Endothelial cell of umbilical vein (primary cell): ENCODE measurements at regions not wholly inside any gene's neighbourhood (a gene's known extent, or its start where the extent isn't known, plus 50 kb on each side); places are given as distances from the start of the nearest gene placed in this dataset.

Source experiments
- BruUV-seq: library from RNA; stranded (reverse); fragments of 400-500 nt; replicated peaks from 2 replicates; lab custom pipeline; 2021; lab: Mats Ljungman, UMichigan
- CTCF ChIA-PET: fragments of 300-600, 350-600 bp; sonication (Branson Sonifier 250); formaldehyde crosslinking; loops from one replicate; lab custom pipeline; 2021; ENCODE audit warnings: antibody characterized with exemption, inconsistent platforms; lab: Charles Lee
- POLR2A ChIA-PET: fragments of 300-600, 350-600 bp; sonication (Branson Sonifier 250); formaldehyde crosslinking; loops from one replicate; lab custom pipeline; 2021; ENCODE audit warnings: antibody characterized with exemption, inconsistent platforms; lab: Charles Lee
- DNase-seq: peaks from one replicate; pipeline ENCODE4 v3.0.0-alpha.2; 2011; ENCODE audit warnings: low read depth, low spot score
- FAIRE-seq: peaks from 2 replicates; lab custom pipeline; 2011; peaks lifted over from hg19 to GRCh38; lab: Jason Lieb, UNC
- H2AFZ ChIP-seq: 2 replicates; pipeline ENCODE4 v1.6.0; 2012; ENCODE audit warnings: low read depth, low read length, control low read depth, inconsistent platforms
- H3K27ac ChIP-seq: 2 replicates; pipeline ENCODE4 v1.5.1; 2011; ENCODE audit warnings: low read depth, mild to moderate bottlenecking, control low read depth, low read length, moderate library complexity; ENCODE audit not compliant: insufficient read depth
- H3K27me3 ChIP-seq, 2 experiments: 2 replicates each; pipeline versions ENCODE4 v1.6.0 to v1.6.1; 2011; ENCODE audit warnings: low read length in 2 of 2, mixed read lengths in 1 of 2; ENCODE audit not compliant: control insufficient read depth in 2 of 2, insufficient read depth in 2 of 2
- H3K36me3 ChIP-seq, 2 experiments: 2 replicates in 1 of 2; 3 replicates in 1 of 2; pipeline ENCODE4 v1.5.1; 2011; ENCODE audit warnings: low read length in 2 of 2, mild to moderate bottlenecking in 1 of 2, moderate library complexity in 1 of 2; ENCODE audit not compliant: control insufficient read depth in 2 of 2, insufficient read depth in 2 of 2; ENCODE audit errors: extremely low read depth in 1 of 2
- H3K4me1 ChIP-seq: 3 replicates; pipeline ENCODE4 v1.5.1; 2011; ENCODE audit warnings: mild to moderate bottlenecking, low read length; ENCODE audit not compliant: control insufficient read depth, insufficient read depth; ENCODE audit errors: extremely low read depth
- H3K4me2 ChIP-seq: 2 replicates; pipeline ENCODE4 v1.6.1; 2011; ENCODE audit warnings: low read length, control low read depth, mixed read lengths; ENCODE audit not compliant: insufficient read depth
- H3K4me3 ChIP-seq, 3 experiments: fragments of 200-600 bp in 1 of 3; sonication (generic), shearing (Covaris generic) in 1 of 3; replicated peaks in 1 of 3; 2 replicates each; pipeline ENCODE4 v1.5.1; 2011 to 2016; ENCODE audit warnings: control low read depth in 3 of 3, low read length in 3 of 3, mild to moderate bottlenecking in 2 of 3, inconsistent platforms in 1 of 3, low read depth in 1 of 3, moderate library complexity in 1 of 3; ENCODE audit not compliant: insufficient read depth in 1 of 3
- H3K79me2 ChIP-seq: 2 replicates; pipeline ENCODE4 v1.6.0; 2012; ENCODE audit warnings: low read length, inconsistent platforms; ENCODE audit not compliant: control insufficient read depth, insufficient read depth
- H3K9ac ChIP-seq: replicated peaks from 2 replicates; pipeline ENCODE3; 2011; ENCODE audit warnings: low read length, control low read depth; ENCODE audit not compliant: insufficient read depth; ENCODE audit errors: extremely low read depth
- H3K9me1 ChIP-seq: replicated peaks from 3 replicates; pipeline ENCODE4 v1.6.0; 2011; ENCODE audit warnings: mild to moderate bottlenecking, low read length; ENCODE audit not compliant: control insufficient read depth, insufficient read depth; ENCODE audit errors: extremely low read depth
- H3K9me3 ChIP-seq: replicated peaks from 2 replicates; pipeline ENCODE4 v1.5.1; 2012; ENCODE audit warnings: low read length, inconsistent platforms; ENCODE audit not compliant: control insufficient read depth, insufficient read depth
- H4K20me1 ChIP-seq: replicated peaks from 2 replicates; pipeline ENCODE3; 2011; ENCODE audit warnings: mild to moderate bottlenecking, low read length; ENCODE audit not compliant: control insufficient read depth, insufficient read depth; ENCODE audit errors: extremely low read depth
- EZH2 ChIP-seq: IDR thresholded peaks from 2 replicates; pipeline ENCODE4 v1.6.1; 2012; ENCODE audit warnings: borderline replicate concordance, low read depth, mild to moderate bottlenecking, moderate library complexity, low read length, inconsistent platforms; ENCODE audit not compliant: severe bottlenecking
- FOS ChIP-seq: IDR thresholded peaks from 2 replicates; pipeline ENCODE4 v1.6.1; 2011; ENCODE audit warnings: mild to moderate bottlenecking, low read length, moderate library complexity, borderline replicate concordance; ENCODE audit not compliant: insufficient read depth
- GATA2 ChIP-seq: IDR thresholded peaks from 2 replicates; pipeline ENCODE4 v1.7.0; 2011; ENCODE audit warnings: low read depth, mild to moderate bottlenecking, moderate library complexity, mixed read lengths, low read length; ENCODE audit not compliant: insufficient read length, insufficient read depth
- JUN ChIP-seq: IDR thresholded peaks from 2 replicates; pipeline ENCODE4 v1.6.1; 2011; ENCODE audit warnings: borderline replicate concordance, low read depth; ENCODE audit not compliant: insufficient read length, insufficient read depth
- MYC ChIP-seq: IDR thresholded peaks from one replicate; pipeline ENCODE4 v1.6.1; 2011; ENCODE audit warnings: mild to moderate bottlenecking, low read depth, low read length
- POLR2A ChIP-seq: IDR thresholded peaks from 2 replicates; pipeline ENCODE4 v1.6.1; 2012; ENCODE audit warnings: low read depth, mild to moderate bottlenecking, control low read depth, low read length
- POLR2AphosphoS5 ChIP-seq: IDR thresholded peaks from 2 replicates; pipeline ENCODE4 v1.6.1; 2012; ENCODE audit warnings: low read depth, mild to moderate bottlenecking, control low read depth, low read length, moderate library complexity; ENCODE audit not compliant: insufficient read depth
- dilution Hi-C: fragments of 300-500 bp; cut with MboI; formaldehyde crosslinking; loops from one replicate; pipeline ENCODE4 v1.15.0; 2019; ENCODE audit warnings: low sequenced_read_pairs; ENCODE audit not compliant: extremely low pct_ligation_motif_present
- intact Hi-C: fragments of 100-400 bp; cut with micrococcal nuclease; formaldehyde crosslinking; loops from one replicate; pipeline ENCODE4 v1.10.0; 2022
- TF ChIP-seq, protein P1 (sequence below): IDR thresholded peaks from 2 replicates; pipeline ENCODE4 v1.6.1; 2011; ENCODE audit not compliant: insufficient read depth, insufficient read length
- TF ChIP-seq, protein P2 (sequence below), 2 donors: IDR thresholded peaks; 1 replicate in 1 of 2; 2 replicates in 1 of 2; pipeline ENCODE4 v1.5.1; 2011; ENCODE audit warnings: low read length in 2 of 2, mild to moderate bottlenecking in 2 of 2, moderate library complexity in 2 of 2, control low read depth in 1 of 2, inconsistent platforms in 1 of 2, low read depth in 1 of 2; ENCODE audit not compliant: insufficient read depth in 1 of 2; ENCODE audit errors: extremely low read depth in 1 of 2

DNA sequence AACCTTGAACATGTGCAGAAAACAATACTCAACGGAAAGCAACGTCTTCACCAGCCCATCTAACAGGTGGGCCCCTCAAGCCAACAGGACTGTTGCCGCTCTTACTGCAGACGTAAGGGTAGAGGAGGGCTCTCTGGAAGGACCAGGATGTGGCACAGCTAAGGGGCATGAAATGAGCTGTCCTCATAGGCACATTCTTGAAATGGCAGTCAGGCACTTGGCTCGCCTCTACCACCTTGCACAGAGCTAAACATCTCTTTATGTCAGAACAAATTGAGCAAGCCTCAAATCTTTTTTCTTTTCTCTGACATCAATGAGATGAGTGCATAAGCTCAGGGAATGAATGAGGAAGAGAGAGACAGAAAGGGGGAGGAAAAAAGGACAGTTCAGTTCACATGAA, 86.4 kb upstream of the ESRRG start:
- dilution Hi-C loops (no loop called here), intact Hi-C loops (no loop called here)
- H3K9me3 ChIP-seq: no peaks in the 10 kb centered on the region
- H2AFZ ChIP-seq: no peak overlapping the region
- H3K4me1 ChIP-seq: no peaks in the 10 kb centered on the region
- TF ChIP-seq, protein P1, sequence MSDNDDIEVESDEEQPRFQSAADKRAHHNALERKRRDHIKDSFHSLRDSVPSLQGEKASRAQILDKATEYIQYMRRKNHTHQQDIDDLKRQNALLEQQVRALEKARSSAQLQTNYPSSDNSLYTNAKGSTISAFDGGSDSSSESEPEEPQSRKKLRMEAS: no peak
- TF ChIP-seq FOS (no peak), JUN (no peak), POLR2AphosphoS5 (no peak), MYC (no peak), GATA2 (no peak), EZH2 (no peak), POLR2A (no peak)
- TF ChIP-seq, protein P2, sequence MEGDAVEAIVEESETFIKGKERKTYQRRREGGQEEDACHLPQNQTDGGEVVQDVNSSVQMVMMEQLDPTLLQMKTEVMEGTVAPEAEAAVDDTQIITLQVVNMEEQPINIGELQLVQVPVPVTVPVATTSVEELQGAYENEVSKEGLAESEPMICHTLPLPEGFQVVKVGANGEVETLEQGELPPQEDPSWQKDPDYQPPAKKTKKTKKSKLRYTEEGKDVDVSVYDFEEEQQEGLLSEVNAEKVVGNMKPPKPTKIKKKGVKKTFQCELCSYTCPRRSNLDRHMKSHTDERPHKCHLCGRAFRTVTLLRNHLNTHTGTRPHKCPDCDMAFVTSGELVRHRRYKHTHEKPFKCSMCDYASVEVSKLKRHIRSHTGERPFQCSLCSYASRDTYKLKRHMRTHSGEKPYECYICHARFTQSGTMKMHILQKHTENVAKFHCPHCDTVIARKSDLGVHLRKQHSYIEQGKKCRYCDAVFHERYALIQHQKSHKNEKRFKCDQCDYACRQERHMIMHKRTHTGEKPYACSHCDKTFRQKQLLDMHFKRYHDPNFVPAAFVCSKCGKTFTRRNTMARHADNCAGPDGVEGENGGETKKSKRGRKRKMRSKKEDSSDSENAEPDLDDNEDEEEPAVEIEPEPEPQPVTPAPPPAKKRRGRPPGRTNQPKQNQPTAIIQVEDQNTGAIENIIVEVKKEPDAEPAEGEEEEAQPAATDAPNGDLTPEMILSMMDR (IDR thresholded peaks at IDR 0.05; ENCODE audit: extremely low read depth in 1 of 2, insufficient read depth in 1 of 2, low read depth in 1 of 2, low read length in 2 of 2): no peak
- no peak overlapping the region for H3K4me2 ChIP-seq
- H3K27ac ChIP-seq: no peak overlapping the region
- H3K9me1 ChIP-seq: no peaks in the 10 kb centered on the region
- H3K36me3 ChIP-seq: no peaks in the 10 kb centered on the region
- no TSS peak for BruUV-seq
- no peaks in the 10 kb centered on the region for H4K20me1 ChIP-seq
- no peaks in the 10 kb centered on the region for H3K27me3 ChIP-seq
- no peaks in the 10 kb centered on the region for H3K79me2 ChIP-seq
- no peak overlapping the region for H3K9ac ChIP-seq
- CTCF ChIA-PET: no interaction called here
- H3K4me3 ChIP-seq: no peak overlapping the region
- FAIRE-seq: no peak
- POLR2A ChIA-PET: no interaction called here
- DNase-seq: no peak
